ENCODE measurements at regions not wholly inside any gene's neighbourhood (a gene's known extent, or its start where the extent isn't known, plus 50 kb on each side); places are given as distances from the start of the nearest gene placed in this dataset.

GRCh38 chr13:73997964-73998363, 136.2 kb downstream of the KLF12 start:
- DNase-seq: no peak

GRCh38 chr13:73996569-73996968, 137.6 kb downstream of the KLF12 start:
- DNase-seq: no peak

- no peak for DNase-seq
Observed at GRCh38 chr13:73995736-73996135, 138.5 kb downstream of the KLF12 start.

DNA sequence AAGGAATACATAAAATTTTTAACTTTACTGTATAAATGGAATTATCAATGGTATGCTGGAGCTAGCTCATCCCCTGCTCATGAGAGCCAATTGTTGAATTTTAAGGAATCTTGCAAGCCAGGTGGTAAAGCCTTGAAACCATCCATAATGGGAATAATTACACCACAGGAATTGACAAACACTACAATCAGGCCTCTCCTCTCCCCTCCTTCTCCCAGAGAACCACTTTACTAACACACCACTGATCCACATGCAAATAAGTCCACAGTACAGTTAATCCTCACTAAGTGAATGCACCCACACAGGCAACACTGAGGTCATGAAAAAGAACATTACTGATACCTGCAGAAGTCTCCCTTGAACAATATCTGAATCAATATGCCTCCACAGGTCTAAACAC, 140.5 kb downstream of the KLF12 start:
- no peak for DNase-seq

DNA sequence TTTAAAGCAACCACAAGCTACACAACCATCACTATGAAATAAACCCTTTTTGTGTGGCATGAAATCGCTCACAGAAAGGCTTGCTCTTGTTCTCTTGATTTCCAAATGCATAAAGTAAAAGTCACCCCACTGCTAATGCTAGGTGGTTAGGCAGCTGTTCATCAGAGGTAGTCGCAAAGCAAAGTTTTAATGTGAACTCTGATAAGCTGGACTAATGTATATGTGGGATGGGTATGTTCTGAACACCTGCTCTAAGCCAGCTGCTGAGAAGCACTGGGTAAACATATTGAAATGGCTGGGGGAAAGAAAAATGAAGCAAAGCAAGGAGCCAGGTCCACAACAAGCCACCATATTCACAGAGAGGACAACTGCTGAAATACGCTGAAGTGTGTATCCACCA, 142.3 kb downstream of the KLF12 start:
- no peak for DNase-seq

DNA sequence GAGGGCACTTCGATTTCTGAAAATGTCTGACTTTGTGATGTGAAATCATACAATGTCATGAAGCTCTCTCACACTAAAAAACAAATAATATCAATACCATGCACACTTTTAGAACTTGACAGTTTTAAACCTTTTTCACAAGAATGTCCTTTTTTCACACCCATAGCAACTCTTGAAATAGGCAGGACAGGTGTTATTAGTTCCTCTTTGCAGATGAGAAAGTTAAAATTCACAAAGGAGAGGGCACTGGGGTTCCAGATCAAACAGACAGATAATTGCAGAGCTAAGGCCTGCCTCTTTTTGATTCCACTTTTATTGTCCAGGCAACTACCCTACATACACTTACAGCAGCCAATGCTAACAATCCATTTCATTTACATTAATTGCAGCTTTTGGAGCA, 142.8 kb downstream of the KLF12 start:
- no peak for DNase-seq

GRCh38 chr13:73989244-73989843, 144.9 kb downstream of the KLF12 start:
- DNase-seq: no peak

- no peak for DNase-seq
Observed at GRCh38 chr13:73988461-73988860, 145.7 kb downstream of the KLF12 start.

DNA sequence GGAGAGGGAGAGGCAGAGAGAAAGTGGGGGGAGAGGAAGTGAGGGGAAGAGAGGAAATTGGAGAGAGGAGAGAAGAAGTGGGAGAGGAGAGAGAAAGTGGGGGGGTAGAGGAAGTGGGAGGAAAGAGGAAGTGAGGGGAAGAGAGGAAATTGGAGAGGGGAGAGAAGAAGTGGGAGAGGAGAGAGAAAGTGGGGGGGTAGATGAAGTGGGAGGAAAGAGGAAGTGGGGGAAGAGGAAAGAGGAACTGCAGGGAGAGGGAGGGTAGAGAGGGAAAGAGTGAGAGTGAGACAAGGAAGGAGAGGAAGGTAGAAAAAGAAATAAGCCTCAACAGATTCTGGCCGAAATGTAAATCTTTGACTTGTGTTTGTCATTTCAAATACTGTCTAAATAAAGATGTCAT, 146.6 kb downstream of the KLF12 start:
- DNase-seq: peak in 1 of 3 donors; percentile 6

DNA sequence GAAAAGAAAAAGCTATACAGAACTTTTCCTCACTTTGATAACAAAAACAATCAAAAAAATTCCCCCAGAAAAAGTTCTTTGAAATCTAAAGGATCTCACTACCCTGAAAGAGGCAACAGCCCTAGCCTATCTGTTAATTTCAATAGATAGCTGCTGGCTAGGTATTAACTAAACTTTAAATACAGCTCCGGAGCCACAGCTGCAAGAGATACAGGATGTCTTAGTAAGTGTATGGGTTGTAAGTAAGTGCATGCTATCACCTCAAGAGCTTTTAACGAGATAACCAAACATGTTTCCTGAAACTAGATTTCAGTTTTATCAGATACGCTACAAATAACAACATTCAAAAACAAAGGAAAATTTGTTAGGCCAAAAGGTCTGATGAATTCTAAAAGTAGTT, 148.4 kb downstream of the KLF12 start:
- DNase-seq: no peak

DNA sequence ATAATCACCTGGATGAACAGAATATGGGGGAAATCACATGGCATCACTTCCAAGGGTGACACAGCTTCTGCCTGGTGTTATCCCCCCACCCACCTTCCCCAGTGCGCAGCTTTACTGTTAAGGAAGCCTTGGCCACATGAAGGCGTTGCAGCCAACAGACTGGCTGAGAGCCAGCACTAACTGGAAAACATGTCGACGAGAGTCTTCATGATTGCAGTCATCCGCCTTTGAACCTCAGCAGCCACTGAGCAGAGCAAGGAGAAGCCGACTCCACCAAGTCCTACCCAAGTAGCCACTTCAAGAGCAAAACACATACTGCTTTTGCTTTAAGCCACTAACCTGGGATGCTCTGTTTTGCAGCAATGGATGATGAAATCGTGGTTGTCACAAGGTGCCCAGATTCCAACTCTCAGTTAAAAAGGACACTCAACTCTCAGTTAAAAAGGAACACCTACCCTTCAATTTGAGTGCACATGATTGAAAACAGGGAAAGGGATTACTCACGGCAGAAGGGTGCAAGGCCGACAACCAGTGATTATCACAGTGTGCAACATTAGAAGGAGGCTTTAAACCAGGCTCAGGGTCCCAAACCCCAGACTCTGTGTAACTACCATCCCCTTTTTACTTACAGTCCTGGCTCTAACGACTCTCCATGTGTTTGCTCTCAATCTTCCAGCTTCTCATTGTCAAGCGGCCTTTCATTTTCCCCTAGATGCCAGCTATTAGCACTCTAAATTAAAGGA, 149.1 kb downstream of the KLF12 start:
- no peak for DNase-seq

DNA sequence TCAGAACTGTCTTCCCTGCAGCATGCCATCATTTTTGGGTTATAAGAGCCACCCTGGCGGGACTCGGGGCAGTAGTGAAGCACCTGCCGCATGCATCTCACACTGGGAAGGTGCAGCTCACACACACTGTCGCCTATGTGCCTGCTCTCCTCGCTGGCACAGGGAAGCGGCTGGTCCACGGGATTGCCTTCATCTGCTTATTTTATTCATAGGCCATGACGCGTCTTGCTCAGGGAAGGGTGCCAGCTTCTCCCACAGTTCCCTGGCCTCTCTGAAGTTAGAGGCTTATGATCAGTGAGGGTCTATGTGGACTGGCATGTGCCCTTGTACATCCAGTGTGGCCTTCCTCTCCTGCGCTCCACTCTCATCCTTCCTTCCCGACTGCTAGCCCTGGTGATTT, 150.0 kb downstream of the KLF12 start:
- DNase-seq: no peak

DNA sequence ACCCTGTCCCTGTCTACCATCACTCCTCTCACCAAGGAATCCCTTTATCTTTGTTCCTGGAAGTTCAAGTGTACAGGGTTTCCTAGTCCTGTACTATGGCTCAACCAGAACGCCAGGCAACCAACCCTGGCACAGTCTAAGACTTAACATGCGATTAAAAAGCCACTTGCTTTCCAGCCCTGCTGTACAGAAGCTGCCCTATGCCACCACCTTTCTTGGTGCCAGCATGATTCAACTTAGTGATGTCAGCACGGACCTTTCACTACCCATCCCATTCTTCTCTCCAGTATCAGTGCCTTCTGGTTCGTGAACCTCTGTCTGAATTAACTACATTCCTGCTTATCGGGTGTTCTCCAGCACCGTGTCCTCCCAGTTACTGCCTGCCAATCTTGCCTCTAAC, 151.1 kb downstream of the KLF12 start:
- DNase-seq: no peak

- DNase-seq: no peak
Observed at GRCh38 chr13:73981595-73981994, 152.6 kb downstream of the KLF12 start.

- no peak for DNase-seq
Observed at GRCh38 chr13:73975767-73976166, 158.4 kb downstream of the KLF12 start.

DNA sequence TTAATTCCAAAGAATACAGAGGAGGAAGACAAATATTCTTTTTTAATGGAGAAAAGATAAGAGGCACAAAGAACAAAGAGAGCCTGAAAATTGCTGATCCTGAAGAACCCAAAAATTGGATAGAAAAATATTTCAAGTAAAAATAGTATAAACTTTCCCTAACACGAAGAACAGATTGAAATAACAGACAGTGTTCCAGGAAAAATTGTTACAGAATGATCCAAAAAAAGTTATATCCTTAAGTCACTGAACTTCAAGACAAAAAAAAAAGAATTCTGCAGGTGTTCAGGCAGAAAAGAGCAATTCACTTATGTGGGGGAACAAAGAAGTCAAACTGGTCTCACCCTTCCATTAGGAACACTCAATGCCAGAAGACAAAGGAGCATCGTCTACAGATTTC, 160.2 kb downstream of the KLF12 start:
- DNase-seq: no peak

- DNase-seq: no peak
Observed at GRCh38 chr13:73973156-73973555, 161.0 kb downstream of the KLF12 start.

- no peak for DNase-seq
Observed at GRCh38 chr13:73972545-73972944, 161.7 kb downstream of the KLF12 start.

GRCh38 chr13:73971481-73971880, 162.7 kb downstream of the KLF12 start:
- DNase-seq: no peak

- DNase-seq: no peak
Observed at GRCh38 chr13:73970421-73971055, 163.7 kb downstream of the KLF12 start.

GRCh38 chr13:73967397-73968165, 166.6 kb downstream of the KLF12 start:
- DNase-seq: no peak

- no peak for DNase-seq
Observed at GRCh38 chr13:73966331-73966730, 167.9 kb downstream of the KLF12 start.

DNA sequence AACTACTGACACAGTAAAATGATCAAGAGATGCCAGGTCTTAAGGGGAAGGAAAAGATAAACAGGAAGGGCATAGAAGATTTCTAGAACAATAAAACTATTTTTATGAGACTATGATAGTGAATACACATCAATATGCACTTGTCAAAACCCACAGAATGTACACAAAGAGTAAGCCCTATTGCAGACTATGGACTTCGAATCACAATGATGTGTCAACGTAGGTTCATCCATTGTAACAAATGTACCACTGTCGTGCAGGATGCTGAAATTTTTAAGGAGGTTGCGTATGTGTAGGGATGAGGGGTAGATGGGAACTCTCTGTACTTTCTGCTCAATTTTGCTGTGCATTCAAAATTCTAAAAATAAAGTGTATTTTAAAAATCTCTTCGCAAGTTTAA, 171.9 kb downstream of the KLF12 start:
- DNase-seq: no peak

DNA sequence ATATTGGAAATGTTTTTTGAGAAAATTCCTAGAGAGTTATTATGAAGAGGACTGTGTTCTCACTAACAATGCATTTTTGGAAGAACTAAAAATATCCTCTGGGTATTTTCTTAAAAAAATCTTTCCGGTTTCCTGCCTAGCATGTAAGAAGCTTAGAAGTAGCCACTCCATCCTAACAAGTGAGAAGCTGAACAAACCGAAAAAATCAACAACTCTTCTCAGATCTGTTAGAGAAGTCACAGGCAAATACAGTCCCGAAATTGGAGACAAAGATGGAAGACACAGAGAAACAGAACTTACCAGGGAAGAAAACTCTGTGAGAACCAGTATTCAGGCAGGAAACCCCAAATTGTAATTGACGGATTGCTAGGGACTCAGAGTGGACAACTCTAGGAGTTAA, 173.0 kb downstream of the KLF12 start:
- no peak for DNase-seq

All from suppressor macrophage treated with lipopolysaccharide for 1 hour (primary cell).